ENCODE measurements at regions not wholly inside any gene's neighbourhood (a gene's known extent, or its start where the extent isn't known, plus 50 kb on each side); places are given as distances from the start of the nearest gene placed in this dataset.

DNA sequence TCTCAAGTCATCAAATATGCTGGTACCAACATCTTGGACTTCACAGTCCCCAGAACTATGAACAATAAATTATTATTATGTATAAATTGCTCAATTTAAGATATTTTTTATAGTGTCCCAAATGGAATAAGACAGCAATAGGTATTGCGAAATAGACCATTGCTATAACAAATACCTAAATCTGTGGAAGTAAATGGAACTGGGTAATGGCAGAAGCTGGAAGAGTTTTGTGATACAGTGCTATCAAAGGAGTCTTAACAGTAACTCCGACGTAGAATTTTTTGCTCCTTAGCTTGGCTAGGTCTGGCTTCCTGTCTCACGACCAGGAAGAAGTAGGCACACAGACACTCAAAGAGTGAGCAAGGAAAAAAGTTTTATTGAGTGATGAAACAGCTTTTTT lies 1791.5 kb downstream of the PLA2G4A start:
- no peak for TF ChIP-seq CTCF (conservative IDR thresholded peaks at IDR 0.05)
- no peak for TF ChIP-seq EZH2 (IDR thresholded peaks at IDR 0.05; ENCODE audit: low read depth)

Measured in PC-9 (cell line).